Keratinocyte (primary cell): ENCODE measurements at regions not wholly inside any gene's neighbourhood (a gene's known extent, or its start where the extent isn't known, plus 50 kb on each side); places are given as distances from the start of the nearest gene placed in this dataset.

Experiments
- DNase-seq: peaks from one replicate; pipeline ENCODE4 v3.0.0-alpha.2; 2011; ENCODE audit warnings: low read depth, missing footprints, low spot score
- FAIRE-seq: peaks from 2 replicates; lab custom pipeline; 2011; peaks lifted over from hg19 to GRCh38; lab: Jason Lieb, UNC
- H2AFZ ChIP-seq: 2 replicates; pipeline ENCODE4 v1.6.0; 2012; ENCODE audit warnings: low read length, control low read depth, inconsistent platforms; ENCODE audit not compliant: control insufficient read depth
- H3K27ac ChIP-seq: 2 replicates; pipeline ENCODE4 v1.5.1; 2011; ENCODE audit warnings: low read length; ENCODE audit not compliant: control insufficient read depth, insufficient read depth
- H3K27me3 ChIP-seq: 3 replicates; pipeline ENCODE4 v1.6.0; 2011; ENCODE audit warnings: low read length; ENCODE audit not compliant: control insufficient read depth, insufficient read depth; ENCODE audit errors: extremely low read depth
- H3K36me3 ChIP-seq, 2 experiments: 2 replicates in 1 of 2; 3 replicates in 1 of 2; pipeline ENCODE4 v1.5.1; 2011; ENCODE audit warnings: low read length in 2 of 2, mild to moderate bottlenecking in 1 of 2; ENCODE audit not compliant: control insufficient read depth in 2 of 2, insufficient read depth in 2 of 2; ENCODE audit errors: extremely low read depth in 1 of 2
- H3K4me1 ChIP-seq: 3 replicates; pipeline ENCODE4 v1.5.1; 2011; ENCODE audit warnings: low read length; ENCODE audit not compliant: control insufficient read depth, insufficient read depth; ENCODE audit errors: extremely low read depth
- H3K4me2 ChIP-seq: 3 replicates; pipeline ENCODE4 v1.6.0; 2011; ENCODE audit warnings: low read depth, low read length; ENCODE audit not compliant: control insufficient read depth, insufficient read depth; ENCODE audit errors: extremely low read depth
- H3K4me3 ChIP-seq, 3 experiments: fragments of 200-600 bp in 1 of 3; sonication (generic) in 1 of 3; 2 replicates in 2 of 3; 3 replicates in 1 of 3; pipeline ENCODE4 v1.5.1; 2011 to 2016; ENCODE audit warnings: low read length in 3 of 3, mild to moderate bottlenecking in 3 of 3, control low read depth in 2 of 3, inconsistent platforms in 1 of 3, low read depth in 1 of 3, mixed read lengths in 1 of 3, mixed run types in 1 of 3, moderate library complexity in 1 of 3; ENCODE audit not compliant: control insufficient read depth in 2 of 3, insufficient read depth in 2 of 3; ENCODE audit errors: extremely low read depth in 1 of 3
- H3K79me2 ChIP-seq: 2 replicates; pipeline ENCODE4 v1.6.0; 2012; ENCODE audit warnings: low read length; ENCODE audit not compliant: control insufficient read depth, insufficient read depth
- H3K9ac ChIP-seq: 3 replicates; pipeline ENCODE4 v1.6.0; 2011; ENCODE audit warnings: low read length; ENCODE audit not compliant: control insufficient read depth, insufficient read depth; ENCODE audit errors: extremely low read depth
- H3K9me1 ChIP-seq: 3 replicates; pipeline ENCODE4 v1.6.0; 2011; ENCODE audit warnings: low read length; ENCODE audit not compliant: control insufficient read depth, insufficient read depth; ENCODE audit errors: extremely low read depth
- H3K9me3 ChIP-seq: 2 replicates; pipeline ENCODE4 v1.5.1; 2012; ENCODE audit warnings: low read depth, low read length; ENCODE audit not compliant: control insufficient read depth
- H4K20me1 ChIP-seq: 3 replicates; pipeline ENCODE4 v1.6.0; 2011; ENCODE audit warnings: low read length; ENCODE audit not compliant: control insufficient read depth, insufficient read depth; ENCODE audit errors: extremely low read depth
- CTCF ChIP-seq, 3 experiments: IDR thresholded peaks in 1 of 3; conservative IDR thresholded peaks in 1 of 3; optimal IDR thresholded peaks in 1 of 3; 2 replicates in 2 of 3; 3 replicates in 1 of 3; pipeline versions ENCODE3 to v1.5.1; 2011; ENCODE audit warnings: low read length in 3 of 3, mild to moderate bottlenecking in 3 of 3, moderate library complexity in 2 of 3, control low read depth in 1 of 3, inconsistent platforms in 1 of 3; ENCODE audit not compliant: insufficient read depth in 2 of 3; ENCODE audit errors: extremely low read depth in 1 of 3
- EZH2 ChIP-seq: IDR thresholded peaks from one replicate; pipeline ENCODE4 v1.6.1; 2012; ENCODE audit warnings: inconsistent platforms, mild to moderate bottlenecking, low read length, moderate library complexity
- dilution Hi-C: fragments of 300-500 bp; cut with MboI; formaldehyde crosslinking; loops from one replicate; pipeline ENCODE4 v1.7.0; 2020; ENCODE audit warnings: low sequenced_read_pairs; ENCODE audit not compliant: extremely low pct_ligation_motif_present

DNA sequence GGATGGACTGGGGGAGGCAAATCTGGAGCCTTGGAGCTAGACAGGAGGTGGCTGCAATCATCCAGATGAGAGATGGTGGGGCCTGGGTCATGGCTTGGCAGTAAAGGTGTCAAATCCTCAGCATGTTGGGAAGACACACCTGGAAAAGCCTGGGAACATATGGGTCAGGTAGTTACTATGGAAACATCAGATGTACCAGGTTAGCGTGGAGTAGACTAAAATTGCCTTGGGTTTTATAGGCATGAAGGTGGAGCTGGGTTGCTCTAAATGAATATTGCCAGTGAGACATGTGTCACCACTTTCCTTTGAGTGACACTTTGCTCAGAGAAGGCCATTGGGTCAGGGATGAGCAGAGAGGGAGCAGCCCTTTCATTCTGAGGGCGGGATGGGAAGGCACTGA lies 473.7 kb downstream of the TBC1D22A start:
- no peak for DNase-seq
- H3K4me1 ChIP-seq, result no peaks in the 10 kb centered on the region
- no peak for TF ChIP-seq EZH2
- TF ChIP-seq CTCF (optimal IDR thresholded peaks at IDR 0.05 in 1 of 3, IDR thresholded peaks at IDR 0.05 in 1 of 3, conservative IDR thresholded peaks at IDR 0.05 in 1 of 3; ENCODE audit: extremely low read depth in 1 of 3, insufficient read depth in 2 of 3, low read length in 3 of 3), result no peak
- no peak for FAIRE-seq
- no peak overlapping the region for H3K9ac ChIP-seq
- no peak overlapping the region for H3K27ac ChIP-seq
- H3K9me3 ChIP-seq, result no peaks in the 10 kb centered on the region
- no peaks in the 10 kb centered on the region for H3K79me2 ChIP-seq
- no peaks in the 10 kb centered on the region for H3K27me3 ChIP-seq
- no peaks in the 10 kb centered on the region for H3K36me3 ChIP-seq
- no peaks in the 10 kb centered on the region for H4K20me1 ChIP-seq
- no peak overlapping the region for H3K4me3 ChIP-seq
- H3K9me1 ChIP-seq, result no peaks in the 10 kb centered on the region
- dilution Hi-C loops, result no loop called here
- H3K4me2 ChIP-seq, result no peak overlapping the region
- H2AFZ ChIP-seq, result no peak overlapping the region

DNA sequence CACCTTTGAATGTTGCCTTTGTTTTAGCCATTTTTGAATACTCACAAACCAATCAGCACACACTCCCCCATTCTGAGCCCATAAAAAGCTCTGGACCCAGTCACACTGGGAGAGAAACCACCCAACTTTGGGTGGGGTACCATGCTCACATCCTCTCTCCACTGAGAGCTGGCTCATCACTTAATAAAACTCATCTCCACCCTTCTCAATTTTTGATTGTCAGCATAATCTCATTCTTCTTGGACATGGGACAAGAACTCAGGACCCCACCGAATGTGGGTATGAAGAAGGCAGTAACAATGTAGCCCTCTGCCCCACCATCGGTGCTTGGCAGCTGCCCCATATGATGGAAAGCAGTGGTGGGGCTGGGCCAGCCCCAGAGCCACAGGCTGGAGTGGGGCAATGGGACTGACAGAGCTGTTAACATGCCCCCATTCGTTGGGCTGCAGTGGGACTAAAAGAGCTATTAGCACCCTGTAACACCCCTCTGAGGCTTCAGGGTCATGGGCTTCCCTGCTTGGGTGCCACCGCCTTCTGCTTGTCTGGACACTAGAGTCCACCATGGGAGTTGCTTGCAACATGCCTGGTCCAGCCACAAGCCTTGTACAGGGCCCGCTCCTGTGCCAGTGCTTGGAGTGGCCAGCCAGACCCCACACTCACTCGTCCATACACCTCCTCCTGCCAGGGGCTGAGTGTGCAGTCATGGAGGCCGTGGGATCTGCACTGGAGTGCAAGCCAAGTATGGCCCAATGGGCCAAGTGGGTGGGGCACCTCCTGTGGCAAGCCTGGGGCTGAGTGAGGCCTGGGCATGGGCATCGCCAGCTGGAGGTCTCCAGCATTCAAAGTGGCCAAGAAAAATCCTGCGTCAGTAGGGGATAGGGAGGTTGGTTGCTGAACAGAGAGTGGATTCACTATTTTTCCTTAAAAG lies 471.1 kb downstream of the TBC1D22A start:
- H3K4me1 ChIP-seq, result no peaks in the 10 kb centered on the region
- no peak for FAIRE-seq
- no peak overlapping the region for H3K27ac ChIP-seq
- H3K4me2 ChIP-seq, result no peak overlapping the region
- no peaks in the 10 kb centered on the region for H3K36me3 ChIP-seq
- no peaks in the 10 kb centered on the region for H4K20me1 ChIP-seq
- H3K9me1 ChIP-seq, result no peaks in the 10 kb centered on the region
- H2AFZ ChIP-seq, result no peak overlapping the region
- dilution Hi-C loops, result no loop called here
- no peaks in the 10 kb centered on the region for H3K27me3 ChIP-seq
- H3K9ac ChIP-seq, result no peak overlapping the region
- no peak overlapping the region for H3K4me3 ChIP-seq
- DNase-seq, result no peak
- TF ChIP-seq EZH2 (no peak), CTCF (optimal IDR thresholded peaks at IDR 0.05 in 1 of 3, IDR thresholded peaks at IDR 0.05 in 1 of 3, conservative IDR thresholded peaks at IDR 0.05 in 1 of 3; ENCODE audit: extremely low read depth in 1 of 3, insufficient read depth in 2 of 3, low read length in 3 of 3) (no peak)
- no peaks in the 10 kb centered on the region for H3K79me2 ChIP-seq
- H3K9me3 ChIP-seq, result no peaks in the 10 kb centered on the region
